NCI-H1436 treated with DMSO at 0.1 percent for 48 hours (cell line): ENCODE measurements at regions not wholly inside any gene's neighbourhood (a gene's known extent, or its start where the extent isn't known, plus 50 kb on each side); places are given as distances from the start of the nearest gene placed in this dataset.
"Not testable (repeated sequence)": the region's sequence is repeated elsewhere in the genome, so short reads cannot be mapped to it uniquely, and the experiment has no call there.

ENCODE experiments used
- DNase-seq: peaks from one replicate; lab custom pipeline; 2025; lab: John Stamatoyannopoulos, UW

DNA sequence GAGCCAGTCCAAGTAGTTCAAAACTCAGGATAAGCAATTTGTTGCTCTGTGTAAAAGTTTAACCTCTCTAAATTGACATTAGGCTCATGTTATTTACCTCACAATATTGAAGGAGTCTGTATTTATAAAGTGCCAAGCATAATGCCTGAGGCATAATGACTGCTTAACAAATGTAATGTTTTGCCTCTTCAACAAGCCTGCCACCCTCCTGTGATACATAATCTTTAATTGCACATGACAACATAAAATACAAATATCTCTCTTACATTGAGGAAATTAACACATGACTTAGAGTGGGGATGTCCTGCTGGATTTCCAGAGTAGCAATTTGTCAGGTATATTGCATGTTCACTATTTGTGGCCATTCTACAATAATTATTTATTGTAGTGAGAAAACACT, 469.2 kb upstream of the ANO5 start:
- peak; percentile 9 for DNase-seq

DNA sequence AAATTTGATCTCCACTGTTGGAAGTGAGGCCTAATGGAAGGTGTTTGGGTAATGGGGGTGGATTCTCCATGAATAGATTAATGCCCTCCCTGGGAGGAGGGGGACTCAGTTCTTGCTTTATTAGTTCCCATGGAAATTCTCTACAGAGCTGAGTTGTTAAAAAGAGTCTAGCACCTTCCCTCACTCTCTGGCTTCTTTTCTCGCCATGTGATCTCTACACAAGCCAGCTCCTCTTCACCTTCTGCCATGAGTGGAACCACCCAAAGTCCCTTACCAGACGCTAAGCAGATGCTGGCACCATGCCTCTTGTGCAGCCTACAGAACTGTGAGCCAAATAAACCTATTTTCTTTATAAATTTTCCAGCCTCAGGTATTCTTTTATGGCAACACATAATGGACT, 465.8 kb upstream of the ANO5 start:
- no peak for DNase-seq

- no peak for DNase-seq
Observed at GRCh38 chr11:21736404-21736803, 456.5 kb upstream of the ANO5 start.

- not testable (repeated sequence) for DNase-seq
Observed at GRCh38 chr11:21752475-21753243, 440.2 kb upstream of the ANO5 start.

DNA sequence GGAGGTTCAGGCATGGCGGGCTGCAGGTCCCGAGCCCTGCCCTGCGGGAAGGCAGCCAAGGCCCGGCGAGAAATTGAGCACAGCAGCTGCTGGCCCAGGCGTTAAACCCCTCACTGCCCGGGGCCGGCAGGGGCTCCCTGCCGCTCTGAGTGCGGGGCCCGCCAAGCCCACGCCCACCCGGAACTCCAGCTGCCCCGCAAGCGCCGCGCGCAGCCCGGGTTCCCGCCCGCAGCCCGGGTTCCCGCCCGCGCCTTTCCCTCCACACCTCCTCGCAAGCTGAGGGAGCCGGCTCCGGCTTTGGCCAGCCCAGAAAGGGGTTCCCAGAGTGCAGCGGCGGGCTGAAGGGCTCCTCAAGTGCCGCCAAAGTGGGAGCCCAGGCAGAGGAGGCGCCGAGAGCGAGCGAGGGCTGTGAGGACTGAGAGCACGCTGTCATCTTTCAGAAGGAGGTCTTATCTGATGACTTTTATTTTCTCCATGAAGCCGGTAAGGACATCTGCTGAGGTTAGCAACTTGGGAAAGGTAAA, 439.6 kb upstream of the ANO5 start:
- DNase-seq, result not testable (repeated sequence)

DNA sequence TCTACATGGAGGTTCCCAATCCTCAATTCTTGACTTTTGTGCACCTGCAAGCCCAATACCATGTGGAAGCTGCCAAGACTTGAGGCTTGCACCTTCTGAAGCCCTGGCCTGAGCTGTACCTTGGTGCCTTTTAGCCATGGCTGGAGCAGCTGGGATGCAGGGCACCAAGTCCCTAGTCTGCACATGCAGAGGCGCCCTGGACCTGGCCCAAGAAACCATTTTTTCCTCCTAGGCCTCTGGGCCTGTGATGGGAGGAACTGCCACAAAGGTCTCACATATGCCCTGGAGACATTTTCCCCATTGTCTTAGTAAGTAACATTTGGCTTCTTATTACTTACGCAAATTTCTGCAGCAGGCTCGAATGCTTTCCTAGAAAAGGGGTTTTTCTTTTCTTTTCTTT, 431.9 kb upstream of the ANO5 start:
- no peak for DNase-seq

- no peak for DNase-seq
Observed at GRCh38 chr11:21768388-21768787, 424.5 kb upstream of the ANO5 start.

- no peak for DNase-seq
Observed at GRCh38 chr11:21769188-21769587, 423.7 kb upstream of the ANO5 start.

DNA sequence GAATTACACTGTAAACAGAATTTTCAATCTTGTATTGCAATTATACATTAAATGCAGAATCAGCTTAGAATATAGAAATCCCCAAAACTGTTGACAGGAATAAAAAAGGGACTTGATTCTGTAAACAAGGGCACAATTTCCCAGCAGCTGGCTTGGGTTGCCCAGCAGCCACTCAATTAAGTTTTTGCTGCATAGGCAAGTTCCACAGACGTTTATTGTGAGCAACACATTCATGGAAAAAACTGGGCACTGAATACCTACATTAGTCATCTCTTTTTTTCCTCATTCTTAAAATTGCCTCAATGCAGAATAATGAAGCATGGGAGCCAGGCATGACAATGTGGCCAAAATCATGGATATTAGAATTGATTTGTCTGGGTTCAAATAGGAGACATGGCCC, 421.8 kb upstream of the ANO5 start:
- DNase-seq, result no peak

GRCh38 chr11:21774212-21774611, 418.7 kb upstream of the ANO5 start:
- no peak for DNase-seq

- no peak for DNase-seq
Observed at GRCh38 chr11:21775911-21776310, 417.0 kb upstream of the ANO5 start.

DNA sequence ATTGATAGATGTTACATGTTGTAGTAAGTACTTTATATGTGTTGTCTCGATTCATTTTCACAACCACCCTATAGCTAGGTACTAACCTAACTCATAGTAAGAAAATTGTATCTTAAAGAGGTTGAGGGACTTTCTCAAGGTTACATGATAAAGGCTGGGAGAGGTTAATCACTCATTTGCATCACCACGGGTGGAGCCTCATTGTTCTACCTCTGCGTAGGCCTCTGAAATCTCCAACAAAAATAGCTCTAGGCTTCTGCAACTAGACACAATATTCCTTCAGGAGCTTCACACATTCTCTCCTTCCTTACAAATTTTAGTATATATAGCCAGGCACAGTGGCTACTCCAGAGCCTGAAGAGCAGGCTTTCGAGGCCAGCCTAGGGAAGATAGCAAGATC, 408.9 kb upstream of the ANO5 start:
- DNase-seq, result no peak

DNA sequence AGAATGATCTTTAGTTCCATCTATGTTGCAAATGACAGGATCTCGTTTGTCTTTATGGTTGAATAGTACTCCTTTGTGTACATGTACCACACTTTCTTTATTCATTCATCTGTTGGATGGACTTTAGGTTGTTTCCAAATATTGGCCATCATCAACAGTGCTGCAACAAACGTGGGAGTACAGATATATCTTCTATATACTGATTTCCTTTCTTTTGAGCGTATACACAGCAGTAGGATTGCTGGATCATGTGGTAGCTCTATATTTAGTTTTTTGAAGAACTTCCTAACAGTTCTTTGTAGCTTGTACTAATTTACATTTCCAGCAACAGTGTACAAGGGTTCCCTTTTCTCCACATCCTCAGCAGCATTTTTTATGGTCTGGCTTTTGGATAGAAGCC, 407.5 kb upstream of the ANO5 start:
- DNase-seq, result no peak

GRCh38 chr11:21794306-21794705, 398.6 kb upstream of the ANO5 start:
- DNase-seq, result no peak

DNA sequence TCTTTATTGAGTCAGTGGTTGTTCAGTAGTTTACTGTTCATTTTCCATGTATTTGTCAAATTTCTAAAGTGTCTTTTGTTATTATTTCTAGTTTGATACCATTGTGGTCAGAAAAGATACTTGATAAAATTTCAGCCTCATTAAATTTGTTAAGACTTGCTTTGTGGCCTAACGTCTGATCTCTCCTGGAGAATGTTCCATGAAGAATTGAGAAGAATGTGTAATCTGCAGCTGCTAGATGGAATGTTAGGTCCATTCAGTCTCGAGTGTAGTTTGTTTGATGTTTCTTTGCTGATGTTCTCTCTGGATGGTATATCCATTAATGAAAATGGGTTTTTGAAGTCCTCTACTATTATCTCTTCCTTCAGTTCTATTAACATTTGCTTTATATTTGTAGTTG, 394.7 kb upstream of the ANO5 start:
- no peak for DNase-seq

DNA sequence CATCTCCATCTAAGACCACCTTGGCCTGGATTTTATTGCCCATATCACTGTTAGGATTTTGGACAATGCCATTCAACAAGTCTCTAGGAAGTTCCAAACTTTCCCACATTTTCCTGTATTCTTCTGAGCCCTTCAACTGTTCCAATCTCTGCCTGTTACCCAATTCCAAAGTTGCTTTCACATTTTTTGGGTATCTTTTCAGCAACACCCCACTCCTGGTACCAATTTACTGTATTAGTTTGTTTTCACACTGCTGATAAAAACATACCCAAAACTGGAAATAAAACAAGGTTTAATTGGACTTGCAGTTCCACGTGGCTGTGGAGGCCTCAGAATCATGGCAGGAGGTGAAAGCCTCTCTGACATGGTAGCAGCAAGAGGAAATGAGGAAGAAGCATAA, 388.4 kb upstream of the ANO5 start:
- DNase-seq, result not testable (repeated sequence)

GRCh38 chr11:21806508-21806907, 386.4 kb upstream of the ANO5 start:
- DNase-seq, result no peak

GRCh38 chr11:21806947-21807346, 385.9 kb upstream of the ANO5 start:
- DNase-seq, result no peak

GRCh38 chr11:21807350-21807749, 385.5 kb upstream of the ANO5 start:
- no peak for DNase-seq

- no peak for DNase-seq
Observed at GRCh38 chr11:21810650-21811049, 382.2 kb upstream of the ANO5 start.

DNA sequence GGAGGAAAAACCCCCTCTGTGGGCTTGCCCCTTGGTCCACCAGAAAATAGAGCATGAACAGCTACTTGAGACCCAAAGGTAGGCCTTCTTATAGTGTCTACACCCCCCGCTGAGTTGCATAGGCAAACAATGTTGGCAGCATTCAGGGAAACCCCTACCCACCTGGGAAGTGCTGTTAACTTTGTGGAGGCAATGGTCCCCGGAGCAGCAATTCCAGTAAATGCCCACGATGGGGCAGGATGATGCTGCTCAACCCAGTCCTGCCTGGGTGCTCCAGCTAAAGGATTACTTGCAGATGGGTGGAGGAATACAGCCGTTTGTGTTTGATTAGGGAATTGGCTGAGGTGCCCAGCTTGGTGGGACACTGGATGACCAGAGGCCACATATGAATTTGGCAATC, 381.3 kb upstream of the ANO5 start:
- no peak for DNase-seq

DNA sequence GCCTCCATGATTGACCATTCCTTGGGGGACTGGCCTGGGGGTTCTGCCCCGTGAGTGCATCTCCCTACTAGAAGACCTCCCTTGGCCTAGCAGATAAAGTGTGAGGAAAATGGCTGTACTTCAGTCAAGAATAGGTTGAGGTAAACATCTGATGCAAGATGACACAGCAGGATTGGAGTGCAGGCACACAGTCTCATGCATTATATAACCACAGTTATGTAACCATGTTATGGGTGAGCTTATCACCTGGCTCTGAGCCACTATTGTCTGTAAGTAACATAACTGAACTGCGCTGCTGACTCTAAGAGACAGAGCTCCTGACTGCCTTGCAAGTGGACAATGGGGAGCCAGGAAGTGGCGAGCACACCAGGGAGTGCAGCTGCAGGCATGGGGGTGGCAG, 378.7 kb upstream of the ANO5 start:
- no peak for DNase-seq

DNA sequence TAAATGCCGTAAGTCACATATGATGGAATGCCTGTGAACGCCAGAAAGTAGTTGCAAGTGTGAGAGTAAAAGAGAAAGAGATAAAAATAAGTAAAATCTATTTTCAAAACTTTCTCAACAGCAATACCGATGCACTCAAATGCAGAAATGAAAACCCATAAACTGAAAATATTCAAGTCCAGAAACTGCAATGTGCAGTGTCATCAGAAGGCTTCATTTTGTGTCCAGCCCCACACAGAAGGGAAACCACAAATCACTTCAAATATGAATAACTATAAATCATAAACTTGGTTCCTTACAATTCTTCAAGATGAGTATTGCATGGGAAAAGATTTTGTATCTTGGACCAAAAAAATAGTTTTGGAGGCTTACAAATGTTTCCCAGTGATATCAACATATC, 375.2 kb upstream of the ANO5 start:
- no peak for DNase-seq

- DNase-seq, result no peak
Observed at GRCh38 chr11:21820176-21820575, 372.7 kb upstream of the ANO5 start.
